ENCODE measurements at regions not wholly inside any gene's neighbourhood (a gene's known extent, or its start where the extent isn't known, plus 50 kb on each side); places are given as distances from the start of the nearest gene placed in this dataset.

DNA sequence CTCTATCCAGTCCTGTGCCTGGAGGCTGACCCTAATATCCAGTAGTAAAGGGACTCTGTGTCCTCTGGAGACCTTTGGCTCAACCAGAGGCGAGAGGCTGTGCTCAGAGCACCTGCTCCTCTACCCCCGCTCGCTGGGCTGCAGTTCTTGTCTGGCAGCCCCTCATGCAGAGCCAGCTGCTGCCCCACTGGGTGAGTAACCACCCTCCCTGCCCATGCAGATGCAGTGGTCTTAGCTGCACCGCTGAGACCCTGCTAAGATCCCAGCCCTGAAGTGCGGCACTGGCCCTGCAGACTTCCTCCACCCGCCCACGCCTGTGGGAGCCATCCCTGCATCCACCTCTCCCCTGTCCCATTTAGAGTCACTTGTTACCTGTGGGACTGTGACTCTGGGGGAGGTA is 347.5 kb upstream of the SFSWAP start:
- TF ChIP-seq CTCF (IDR thresholded peaks at IDR 0.05; ENCODE audit: insufficient read depth, low read length), result no peak
- no peak for TF ChIP-seq POLR2AphosphoS5 (IDR thresholded peaks at IDR 0.05; ENCODE audit: low read depth)
- TF ChIP-seq, protein P1, sequence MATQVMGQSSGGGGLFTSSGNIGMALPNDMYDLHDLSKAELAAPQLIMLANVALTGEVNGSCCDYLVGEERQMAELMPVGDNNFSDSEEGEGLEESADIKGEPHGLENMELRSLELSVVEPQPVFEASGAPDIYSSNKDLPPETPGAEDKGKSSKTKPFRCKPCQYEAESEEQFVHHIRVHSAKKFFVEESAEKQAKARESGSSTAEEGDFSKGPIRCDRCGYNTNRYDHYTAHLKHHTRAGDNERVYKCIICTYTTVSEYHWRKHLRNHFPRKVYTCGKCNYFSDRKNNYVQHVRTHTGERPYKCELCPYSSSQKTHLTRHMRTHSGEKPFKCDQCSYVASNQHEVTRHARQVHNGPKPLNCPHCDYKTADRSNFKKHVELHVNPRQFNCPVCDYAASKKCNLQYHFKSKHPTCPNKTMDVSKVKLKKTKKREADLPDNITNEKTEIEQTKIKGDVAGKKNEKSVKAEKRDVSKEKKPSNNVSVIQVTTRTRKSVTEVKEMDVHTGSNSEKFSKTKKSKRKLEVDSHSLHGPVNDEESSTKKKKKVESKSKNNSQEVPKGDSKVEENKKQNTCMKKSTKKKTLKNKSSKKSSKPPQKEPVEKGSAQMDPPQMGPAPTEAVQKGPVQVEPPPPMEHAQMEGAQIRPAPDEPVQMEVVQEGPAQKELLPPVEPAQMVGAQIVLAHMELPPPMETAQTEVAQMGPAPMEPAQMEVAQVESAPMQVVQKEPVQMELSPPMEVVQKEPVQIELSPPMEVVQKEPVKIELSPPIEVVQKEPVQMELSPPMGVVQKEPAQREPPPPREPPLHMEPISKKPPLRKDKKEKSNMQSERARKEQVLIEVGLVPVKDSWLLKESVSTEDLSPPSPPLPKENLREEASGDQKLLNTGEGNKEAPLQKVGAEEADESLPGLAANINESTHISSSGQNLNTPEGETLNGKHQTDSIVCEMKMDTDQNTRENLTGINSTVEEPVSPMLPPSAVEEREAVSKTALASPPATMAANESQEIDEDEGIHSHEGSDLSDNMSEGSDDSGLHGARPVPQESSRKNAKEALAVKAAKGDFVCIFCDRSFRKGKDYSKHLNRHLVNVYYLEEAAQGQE (IDR thresholded peaks at IDR 0.05; ENCODE audit: insufficient replicate concordance, low read depth), result no peak
- TF ChIP-seq GABPA (IDR thresholded peaks at IDR 0.05; ENCODE audit: low read depth), result no peak
- TF ChIP-seq SPI1 (IDR thresholded peaks at IDR 0.05; ENCODE audit: borderline replicate concordance, low read depth), result no peak
